HG02852 (cell line): ENCODE measurements at regions not wholly inside any gene's neighbourhood (a gene's known extent, or its start where the extent isn't known, plus 50 kb on each side); places are given as distances from the start of the nearest gene placed in this dataset.

Experiments
- ATAC-seq: cut with Tn5 transposase; IDR thresholded peaks from one replicate; pipeline ENCODE4 v1.9.1; 2021; ENCODE audit warnings: mild to moderate bottlenecking, moderate library complexity; ENCODE audit not compliant: unreplicated experiment

DNA sequence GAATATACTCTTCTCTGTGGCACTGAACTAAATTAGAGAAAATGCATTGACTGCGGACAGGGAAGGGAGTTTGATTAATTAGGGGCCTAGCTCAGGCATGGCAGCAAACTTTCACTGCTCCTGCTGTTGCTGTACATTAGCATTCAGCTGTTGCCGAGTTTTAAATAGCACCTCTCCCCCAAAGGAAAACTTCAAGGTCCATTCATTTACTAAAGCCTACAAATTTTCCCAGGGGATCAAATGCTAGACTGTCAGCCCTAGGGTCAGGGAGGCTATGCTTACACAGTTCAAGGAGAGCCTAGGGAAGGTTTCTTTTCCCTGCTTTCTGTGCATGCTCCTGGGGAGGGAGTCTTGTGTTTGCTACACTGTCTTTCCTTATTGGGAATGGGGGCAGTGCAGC is 60.0 kb upstream of the GZMB start:
- no peak for ATAC-seq

- ATAC-seq: no peak
These were observed 59.4 kb upstream of the GZMB start for GRCh38 chr14:24693353-24693737.

GRCh38 chr14:24692382-24693352 is 58.7 kb upstream of the GZMB start:
- no peak for ATAC-seq

GRCh38 chr14:24690492-24690891 is 56.5 kb upstream of the GZMB start:
- no peak for ATAC-seq

- no peak for ATAC-seq
These were observed 54.2 kb upstream of the GZMB start for GRCh38 chr14:24688030-24688658.
